ENCODE measurements at regions not wholly inside any gene's neighbourhood (a gene's known extent, or its start where the extent isn't known, plus 50 kb on each side); places are given as distances from the start of the nearest gene placed in this dataset.

GRCh38 chr15:79561982-79562381 lies 129.8 kb downstream of the MINAR1 start:
- H3K4me1 Mint-ChIP-seq: no peaks in the 10 kb centered on the region
- CTCF ChIA-PET: no interaction called here
- TF ChIP-seq FOXK1 (CRISPR knock-in tag; IDR thresholded peaks at IDR 0.05): no peak
- TF ChIP-seq USF2 (CRISPR knock-in tag; IDR thresholded peaks at IDR 0.05): no peak
- TF ChIP-seq ZMAT4 (CRISPR knock-in tag; IDR thresholded peaks at IDR 0.05): no peak
- TF ChIP-seq FOXP1 (CRISPR knock-in tag; IDR thresholded peaks at IDR 0.05; ENCODE audit: borderline replicate concordance): no peak
- no peak for TF ChIP-seq CBFB (CRISPR knock-in tag; IDR thresholded peaks at IDR 0.05; ENCODE audit: low read depth)
- no peak for TF ChIP-seq MLX (CRISPR knock-in tag; IDR thresholded peaks at IDR 0.05)

GRCh38 chr15:79562403-79562815 lies 130.3 kb downstream of the MINAR1 start:
- CTCF ChIA-PET: no interaction called here
- Mint-ChIP-seq H3K36me3 (no peaks in the 10 kb centered on the region), H3K4me1 (no peaks in the 10 kb centered on the region), H3K4me3 (no peak overlapping the region), H3K27ac (no peak overlapping the region), H3K27me3 (ENCODE audit: low read depth) (no peaks in the 10 kb centered on the region; the same call in 1 of the 2 replicates), H3K9me3 (peaks cover 14% of the 10 kb centered on the region)
- TF ChIP-seq NR1H2 (CRISPR knock-in tag; IDR thresholded peaks at IDR 0.05): no peak
- TF ChIP-seq GTF2I (CRISPR knock-in tag; conservative IDR thresholded peaks at IDR 0.05): no peak
- TF ChIP-seq E2F1 (CRISPR knock-in tag; IDR thresholded peaks at IDR 0.05): no peak
- TF ChIP-seq SP1 (CRISPR knock-in tag; conservative IDR thresholded peaks at IDR 0.05): no peak
- TF ChIP-seq ZMAT4 (CRISPR knock-in tag; IDR thresholded peaks at IDR 0.05): no peak
- ATAC-seq (no peak), DNase-seq (ENCODE audit: low spot score) (no peak)
- POLR2A ChIA-PET: no interaction called here

More at GRCh38 chr15:79561982-79562381, 129.8 kb downstream of the MINAR1 start:
- H3K9me3 Mint-ChIP-seq: peaks cover 12% of the 10 kb centered on the region
- ATAC-seq: no peak
- no peak overlapping the region for H3K4me3 Mint-ChIP-seq
- no peaks in the 10 kb centered on the region; the same call in 1 of the 2 replicates for H3K27me3 Mint-ChIP-seq (ENCODE audit: low read depth)
- H3K36me3 Mint-ChIP-seq: no peaks in the 10 kb centered on the region
- H3K27ac Mint-ChIP-seq: no peak overlapping the region
- POLR2A ChIA-PET: no interaction called here
- DNase-seq (ENCODE audit: low spot score): no peak

GRCh38 chr15:79562899-79563298 lies 130.8 kb downstream of the MINAR1 start:
- no peak overlapping the region for H3K27ac Mint-ChIP-seq
- POLR2A ChIA-PET: no interaction called here
- no peak for ATAC-seq

More at GRCh38 chr15:79562899-79563298, 130.8 kb downstream of the MINAR1 start:
- no peaks in the 10 kb centered on the region for H3K36me3 Mint-ChIP-seq
- TF ChIP-seq ARID4B (CRISPR knock-in tag; IDR thresholded peaks at IDR 0.05; ENCODE audit: borderline replicate concordance) (no peak), HMGXB4 (CRISPR knock-in tag; IDR thresholded peaks at IDR 0.05) (no peak), ZNF396 (CRISPR knock-in tag; IDR thresholded peaks at IDR 0.05; ENCODE audit: borderline replicate concordance) (no peak), TCF7 (CRISPR knock-in tag; IDR thresholded peaks at IDR 0.05; ENCODE audit: low read depth) (no peak), FOXJ3 (CRISPR knock-in tag; IDR thresholded peaks at IDR 0.05; ENCODE audit: borderline replicate concordance) (no peak), ZNF416 (CRISPR knock-in tag; IDR thresholded peaks at IDR 0.05) (no peak), E2F1 (CRISPR knock-in tag; IDR thresholded peaks at IDR 0.05) (no peak), CBFB (CRISPR knock-in tag; IDR thresholded peaks at IDR 0.05; ENCODE audit: low read depth) (no peak), MLX (CRISPR knock-in tag; IDR thresholded peaks at IDR 0.05) (no peak), GRHL2 (CRISPR knock-in tag; IDR thresholded peaks at IDR 0.05; ENCODE audit: insufficient replicate concordance, severe bottlenecking) (no peak)
- DNase-seq (ENCODE audit: low spot score): no peak
- peaks cover 18% of the 10 kb centered on the region for H3K9me3 Mint-ChIP-seq
- no peaks in the 10 kb centered on the region for H3K4me1 Mint-ChIP-seq
- H3K27me3 Mint-ChIP-seq (ENCODE audit: low read depth): no peaks in the 10 kb centered on the region; the same call in 1 of the 2 replicates
- no peak overlapping the region for H3K4me3 Mint-ChIP-seq
- CTCF ChIA-PET: no interaction called here

Measured in WTC11 (cell line).